GM18498 (cell line): ENCODE measurements at regions not wholly inside any gene's neighbourhood (a gene's known extent, or its start where the extent isn't known, plus 50 kb on each side); places are given as distances from the start of the nearest gene placed in this dataset.

Experiments
- ATAC-seq: cut with Tn5 transposase; IDR thresholded peaks from one replicate; pipeline ENCODE4 v1.9.1; 2021; ENCODE audit warnings: mild to moderate bottlenecking, moderate library complexity; ENCODE audit not compliant: unreplicated experiment

GRCh38 chr16:9503251-9503984, 412.0 kb downstream of the HAPSTR1 start:
- ATAC-seq = no peak

DNA sequence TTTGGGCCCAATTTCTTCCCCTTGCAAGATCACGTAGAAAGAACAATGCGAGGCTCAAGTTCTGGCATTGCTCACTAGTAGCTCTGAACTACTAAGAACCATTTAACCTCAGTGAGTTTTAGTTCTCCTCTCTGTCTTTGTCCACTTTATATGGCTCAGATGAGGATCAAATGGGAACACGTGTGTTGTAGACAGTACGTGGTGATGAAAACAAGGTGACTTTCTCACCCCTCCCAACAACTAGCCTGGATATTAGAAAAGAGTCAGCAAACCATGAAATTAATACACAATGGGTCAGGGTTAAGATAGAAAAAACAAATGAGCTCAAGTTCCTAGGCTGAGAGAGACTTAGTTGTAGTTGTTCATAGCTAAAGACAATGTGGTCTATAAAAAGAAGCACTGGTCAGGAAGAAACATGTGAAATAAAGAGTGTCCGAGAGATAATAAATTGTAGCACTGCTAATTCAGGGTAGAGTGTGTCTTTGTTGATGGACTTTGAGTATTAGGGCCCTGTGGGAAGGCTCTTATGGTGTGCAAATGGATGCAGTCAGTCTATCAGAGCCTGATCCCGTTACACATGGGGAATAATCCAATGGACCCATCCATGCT, 417.0 kb downstream of the HAPSTR1 start:
- no peak for ATAC-seq

- ATAC-seq = no peak
Measured at GRCh38 chr16:9509663-9510062, 418.2 kb downstream of the HAPSTR1 start.

- ATAC-seq = no peak
Measured at GRCh38 chr16:9511389-9511788, 419.9 kb downstream of the HAPSTR1 start.

DNA sequence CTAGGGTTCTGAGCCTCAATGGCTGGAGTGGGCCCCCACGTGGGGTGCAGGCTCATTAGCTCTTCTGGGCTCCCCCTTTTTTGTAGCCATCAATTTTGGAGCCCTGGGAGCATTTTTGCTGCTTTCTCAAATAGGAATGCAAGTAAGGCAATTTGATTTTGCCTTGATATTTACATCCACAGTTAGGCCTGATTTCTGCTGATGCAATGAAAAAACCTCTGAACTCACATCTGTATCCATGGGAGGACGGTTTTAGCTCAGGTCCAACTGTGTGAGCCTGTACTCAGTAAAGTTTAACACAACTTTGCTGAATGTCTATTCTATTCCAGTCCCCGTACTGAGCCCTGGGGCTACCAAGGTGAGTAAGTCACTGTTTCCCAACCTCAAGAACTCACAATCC, 425.0 kb downstream of the HAPSTR1 start:
- ATAC-seq = no peak

GRCh38 chr16:9518051-9518450, 426.6 kb downstream of the HAPSTR1 start:
- no peak for ATAC-seq

GRCh38 chr16:9518581-9518980, 427.1 kb downstream of the HAPSTR1 start:
- ATAC-seq = no peak

DNA sequence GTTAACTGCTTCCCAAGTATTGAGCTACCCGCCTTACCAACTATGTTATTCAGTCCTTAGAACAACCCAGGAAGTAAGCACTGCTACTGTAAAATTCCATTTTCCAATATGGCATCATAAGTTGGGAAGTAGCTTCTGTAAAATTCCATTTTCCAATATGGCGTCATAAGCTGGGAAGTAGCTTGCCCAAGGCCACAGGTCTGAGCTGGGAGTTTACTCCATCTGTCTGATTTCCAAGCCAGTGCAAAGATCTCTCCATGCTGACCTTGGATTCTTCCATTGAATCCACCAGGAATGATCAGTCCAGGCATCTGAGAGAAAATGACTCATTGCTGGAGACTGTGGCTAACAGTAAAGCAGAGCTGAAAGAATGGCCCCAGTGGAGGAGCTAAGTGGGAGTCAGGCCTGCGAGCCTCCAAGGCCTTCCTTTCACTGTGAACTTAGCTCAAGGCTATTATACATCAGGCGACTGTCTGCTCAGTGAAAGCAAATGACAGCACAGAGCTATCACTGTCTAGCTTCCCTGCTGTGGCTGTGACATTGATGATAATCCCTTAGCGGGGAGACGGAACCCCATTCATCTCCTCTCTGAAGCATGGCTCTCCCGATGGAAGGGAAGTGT, 430.4 kb downstream of the HAPSTR1 start:
- no peak for ATAC-seq

DNA sequence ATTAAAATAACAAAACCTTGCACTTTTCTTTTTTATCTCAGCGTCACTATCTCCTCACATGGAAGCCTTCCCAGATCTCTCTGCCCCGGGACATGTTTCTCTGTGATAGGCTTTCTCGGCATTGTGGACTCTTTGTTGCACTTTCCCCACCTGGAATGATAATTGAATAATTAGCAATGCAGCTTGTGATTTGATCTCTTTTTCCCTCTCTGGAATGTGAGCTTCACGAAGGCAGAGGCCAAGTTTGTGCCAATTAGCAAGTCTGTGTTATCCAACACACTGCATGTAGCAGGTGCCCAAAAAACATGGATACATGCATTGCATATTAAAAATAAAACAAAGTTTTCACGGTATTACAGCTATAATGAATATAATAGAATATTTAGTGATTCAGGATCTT, 431.2 kb downstream of the HAPSTR1 start:
- ATAC-seq = no peak

DNA sequence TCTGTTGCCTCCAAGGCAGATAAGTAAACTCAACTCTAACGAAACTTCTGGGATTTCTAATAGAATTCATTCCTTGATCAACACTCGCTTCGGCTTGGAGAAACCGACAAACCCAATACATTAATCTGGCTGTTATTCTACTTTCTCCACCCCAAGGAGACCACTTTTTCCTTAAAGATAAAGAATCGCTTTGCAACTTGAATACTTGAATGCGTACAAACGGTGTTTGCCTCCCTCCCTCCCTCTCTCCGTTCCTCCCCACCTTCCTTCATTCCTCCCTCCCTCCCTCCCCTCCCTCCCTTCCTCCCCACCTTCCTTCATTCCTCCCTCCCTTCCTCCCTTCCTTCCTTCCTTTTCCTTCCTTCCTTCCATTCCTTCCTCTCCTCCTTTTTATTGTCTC, 432.6 kb downstream of the HAPSTR1 start:
- ATAC-seq = no peak

DNA sequence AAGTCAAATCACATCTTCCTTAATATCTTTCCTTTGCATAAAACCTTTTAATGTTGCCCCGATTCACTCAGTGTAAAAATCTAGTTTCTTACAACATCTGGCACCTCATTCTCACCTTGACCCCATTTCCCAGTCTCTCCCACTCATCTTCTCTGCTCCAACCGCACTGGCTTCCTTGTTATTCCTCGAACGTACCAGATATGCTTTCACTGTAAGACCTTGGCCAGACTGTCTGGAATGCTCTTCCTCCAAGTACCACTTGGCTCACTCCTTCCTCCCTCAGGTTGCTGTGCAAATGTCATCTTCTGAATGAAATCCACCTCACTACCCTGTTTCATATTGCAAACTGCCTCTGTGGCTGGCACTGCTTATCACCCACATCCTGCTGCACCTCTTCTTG, 433.6 kb downstream of the HAPSTR1 start:
- no peak for ATAC-seq

GRCh38 chr16:9526791-9527190, 435.3 kb downstream of the HAPSTR1 start:
- ATAC-seq = no peak

- ATAC-seq = no peak
Measured at GRCh38 chr16:9527976-9528375, 436.5 kb downstream of the HAPSTR1 start.

- ATAC-seq = no peak
Measured at GRCh38 chr16:9528511-9529079, 437.2 kb downstream of the HAPSTR1 start.

- ATAC-seq = no peak
Measured at GRCh38 chr16:9533042-9533441, 441.6 kb downstream of the HAPSTR1 start.

GRCh38 chr16:9534759-9535158, 443.3 kb downstream of the HAPSTR1 start:
- ATAC-seq = no peak

DNA sequence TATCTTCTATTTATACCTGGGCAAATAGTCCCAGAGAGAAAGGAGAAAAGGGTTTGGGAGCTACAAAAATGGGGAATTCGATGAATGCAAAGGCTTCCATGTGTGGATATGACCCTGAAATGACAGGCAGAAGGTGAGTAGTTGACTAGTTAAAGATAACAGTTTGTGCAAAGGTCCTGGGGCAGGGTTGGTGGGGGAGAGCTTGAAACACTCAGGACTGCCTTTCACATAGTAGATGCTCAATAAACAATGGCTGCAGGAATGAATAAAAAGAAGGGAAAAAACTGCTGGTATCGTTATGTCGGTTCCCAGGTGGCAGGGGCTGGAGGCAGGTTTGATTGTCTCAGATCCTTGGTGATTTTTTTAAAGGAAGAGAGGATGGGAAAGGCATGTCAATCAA, 445.5 kb downstream of the HAPSTR1 start:
- ATAC-seq = no peak

GRCh38 chr16:9539346-9539745, 447.9 kb downstream of the HAPSTR1 start:
- no peak for ATAC-seq

- ATAC-seq = no peak
Measured at GRCh38 chr16:9541723-9542122, 450.3 kb downstream of the HAPSTR1 start.

GRCh38 chr16:9542165-9542755, 450.8 kb downstream of the HAPSTR1 start:
- no peak for ATAC-seq
